RWPE2 (cell line): ENCODE measurements at regions not wholly inside any gene's neighbourhood (a gene's known extent, or its start where the extent isn't known, plus 50 kb on each side); places are given as distances from the start of the nearest gene placed in this dataset.

Source experiments
- ATAC-seq: fragments of 200-7000 bp; cut with Tn5 transposase; 3 replicates; pipeline ENCODE4 v1.9.1; 2021; ENCODE audit warnings: low read depth
- DNase-seq: peaks from one replicate; pipeline ENCODE4 v3.0.0-alpha.2; 2020; ENCODE audit warnings: low spot score
- H3K27ac ChIP-seq: fragments of 450-650 bp; 2 replicates; pipeline ENCODE4 v1.5.1; 2017; ENCODE audit warnings: mild to moderate bottlenecking; ENCODE audit not compliant: poor library complexity, severe bottlenecking
- H3K27me3 ChIP-seq: fragments of 250-450 bp; sonication (Bioruptor Pico); 2 replicates; pipeline ENCODE4 v1.5.1; 2021; ENCODE audit warnings: mild to moderate bottlenecking, moderate library complexity; ENCODE audit not compliant: insufficient read depth, poor library complexity, severe bottlenecking
- H3K36me3 ChIP-seq: fragments of 250-450 bp; sonication (Bioruptor Pico); 2 replicates; pipeline ENCODE4 v1.5.1; 2020; ENCODE audit warnings: low read depth, mild to moderate bottlenecking, moderate library complexity
- H3K4me1 ChIP-seq: fragments of 250-450 bp; sonication (Bioruptor Pico); 2 replicates; pipeline ENCODE4 v1.5.1; 2021; ENCODE audit warnings: mild to moderate bottlenecking, moderate library complexity; ENCODE audit not compliant: insufficient read depth, poor library complexity, severe bottlenecking
- H3K4me3 ChIP-seq: fragments of 250-450 bp; sonication (Bioruptor Pico); 2 replicates; pipeline ENCODE4 v1.5.1; 2021; ENCODE audit warnings: mild to moderate bottlenecking, moderate library complexity; ENCODE audit not compliant: severe bottlenecking
- H3K9me3 ChIP-seq: fragments of 250-450 bp; sonication (Bioruptor Pico); 2 replicates; pipeline ENCODE4 v1.5.1; 2021; ENCODE audit warnings: mild to moderate bottlenecking, moderate library complexity; ENCODE audit not compliant: severe bottlenecking
- TF ChIP-seq, protein P1 (sequence below): fragments of 450-650 bp; IDR thresholded peaks from one replicate; pipeline ENCODE4 v1.5.1; 2017; ENCODE audit warnings: mild to moderate bottlenecking, moderate library complexity; ENCODE audit not compliant: poor library complexity, severe bottlenecking

DNA sequence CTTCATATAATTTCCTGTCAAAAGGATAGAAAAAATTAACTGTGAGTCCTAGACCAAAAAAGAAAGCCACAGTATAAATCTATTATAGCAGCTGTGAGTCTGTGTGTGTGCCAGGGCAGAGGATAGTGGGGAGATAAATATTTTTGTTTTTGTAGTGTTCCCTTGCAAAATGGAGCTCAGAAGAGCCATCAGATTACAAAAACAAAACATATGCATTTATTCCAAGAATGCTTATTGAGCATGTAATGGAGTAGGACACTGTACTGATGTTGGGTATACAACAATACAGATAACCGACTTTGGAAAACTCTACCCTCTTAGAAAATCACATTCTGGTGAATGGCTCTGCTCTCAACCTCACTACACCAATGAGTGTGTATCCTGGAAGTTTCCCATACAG, 111.0 kb downstream of the DMAC1 start:
- no peak for DNase-seq
- Histone ChIP-seq H3K36me3 (no peaks in the 10 kb centered on the region), H3K4me3 (no peak overlapping the region), H3K4me1 (no peaks in the 10 kb centered on the region), H3K9me3 (no peaks in the 10 kb centered on the region), H3K27ac (no peak overlapping the region), H3K27me3 (no peaks in the 10 kb centered on the region)
- TF ChIP-seq, protein P1, sequence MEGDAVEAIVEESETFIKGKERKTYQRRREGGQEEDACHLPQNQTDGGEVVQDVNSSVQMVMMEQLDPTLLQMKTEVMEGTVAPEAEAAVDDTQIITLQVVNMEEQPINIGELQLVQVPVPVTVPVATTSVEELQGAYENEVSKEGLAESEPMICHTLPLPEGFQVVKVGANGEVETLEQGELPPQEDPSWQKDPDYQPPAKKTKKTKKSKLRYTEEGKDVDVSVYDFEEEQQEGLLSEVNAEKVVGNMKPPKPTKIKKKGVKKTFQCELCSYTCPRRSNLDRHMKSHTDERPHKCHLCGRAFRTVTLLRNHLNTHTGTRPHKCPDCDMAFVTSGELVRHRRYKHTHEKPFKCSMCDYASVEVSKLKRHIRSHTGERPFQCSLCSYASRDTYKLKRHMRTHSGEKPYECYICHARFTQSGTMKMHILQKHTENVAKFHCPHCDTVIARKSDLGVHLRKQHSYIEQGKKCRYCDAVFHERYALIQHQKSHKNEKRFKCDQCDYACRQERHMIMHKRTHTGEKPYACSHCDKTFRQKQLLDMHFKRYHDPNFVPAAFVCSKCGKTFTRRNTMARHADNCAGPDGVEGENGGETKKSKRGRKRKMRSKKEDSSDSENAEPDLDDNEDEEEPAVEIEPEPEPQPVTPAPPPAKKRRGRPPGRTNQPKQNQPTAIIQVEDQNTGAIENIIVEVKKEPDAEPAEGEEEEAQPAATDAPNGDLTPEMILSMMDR = no peak
- no peak for ATAC-seq

DNA sequence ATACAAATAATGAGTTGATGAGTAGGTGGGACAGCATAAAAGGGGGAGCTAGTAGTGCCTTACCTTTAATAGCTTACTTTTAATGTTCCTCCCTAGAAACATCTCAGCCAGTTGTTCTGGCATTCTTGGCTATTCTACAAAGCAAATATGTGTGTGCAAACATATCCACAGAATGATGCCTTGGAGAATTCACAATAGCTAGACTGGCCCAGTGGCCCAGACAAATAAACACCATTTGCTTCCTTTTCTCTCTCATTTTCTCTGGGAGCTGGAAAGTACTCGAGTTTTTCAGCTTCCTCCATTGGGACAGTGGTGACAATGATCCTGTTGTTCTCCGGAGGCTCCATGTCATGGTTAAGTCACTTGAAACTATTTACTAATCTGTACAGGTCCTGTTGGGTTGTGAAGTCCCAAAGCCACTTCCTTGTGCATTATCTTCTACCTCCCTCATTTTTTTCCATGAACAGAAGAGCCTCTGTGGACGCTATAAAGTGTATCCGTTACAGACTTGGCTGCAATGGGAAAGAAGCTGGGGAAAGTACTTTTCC, 122.9 kb downstream of the DMAC1 start:
- H3K4me1 ChIP-seq = no peaks in the 10 kb centered on the region
- no peak overlapping the region for H3K27ac ChIP-seq
- TF ChIP-seq, protein P1 = no peak
- H3K36me3 ChIP-seq = no peaks in the 10 kb centered on the region
- ATAC-seq = no peak
- no peaks in the 10 kb centered on the region for H3K27me3 ChIP-seq
- H3K9me3 ChIP-seq = no peaks in the 10 kb centered on the region
- H3K4me3 ChIP-seq = no peak overlapping the region
- no peak for DNase-seq

DNA sequence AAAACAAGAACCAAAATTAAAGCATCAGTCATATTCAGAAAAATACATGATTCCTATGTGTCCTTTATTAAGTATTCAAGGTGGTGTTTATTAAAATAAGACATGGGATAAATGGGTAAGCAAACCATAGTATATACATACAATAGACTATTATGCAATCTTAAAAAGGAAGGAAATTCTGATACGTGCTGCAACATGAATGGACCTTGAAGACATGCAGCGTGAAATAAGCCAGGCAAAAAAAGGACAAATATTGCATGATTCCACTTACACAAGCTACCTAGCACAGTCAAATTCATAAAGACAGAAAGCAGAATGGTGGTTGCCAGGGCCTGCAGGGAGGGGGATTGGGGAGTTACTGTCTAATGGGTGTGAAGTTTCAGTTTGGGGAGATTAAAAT, 127.7 kb downstream of the DMAC1 start:
- no peaks in the 10 kb centered on the region for H3K4me1 ChIP-seq
- no peaks in the 10 kb centered on the region for H3K27me3 ChIP-seq
- no peaks in the 10 kb centered on the region for H3K9me3 ChIP-seq
- TF ChIP-seq, protein P1 = no peak
- no peaks in the 10 kb centered on the region for H3K36me3 ChIP-seq
- DNase-seq (no peak), ATAC-seq (no peak)
- H3K4me3 ChIP-seq = no peak overlapping the region
- no peak overlapping the region for H3K27ac ChIP-seq

DNA sequence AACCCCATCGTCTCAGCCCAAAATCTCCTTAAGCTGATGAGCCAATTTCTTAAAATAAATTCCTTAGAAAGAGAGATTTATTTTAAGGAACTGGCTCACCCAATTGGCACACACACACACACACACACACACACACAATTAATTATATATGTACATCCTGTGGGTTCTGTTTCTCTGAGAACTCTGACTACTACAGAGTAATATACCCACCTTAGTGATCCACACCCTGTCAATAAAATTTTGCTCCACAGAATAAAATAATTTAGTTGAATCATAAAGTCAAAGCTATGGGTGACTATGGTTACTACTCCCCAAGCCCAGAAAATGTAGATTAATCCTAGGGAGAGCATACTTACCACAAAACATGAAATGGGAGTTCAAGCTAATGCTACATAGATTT, 131.0 kb downstream of the DMAC1 start:
- Histone ChIP-seq H3K4me3 (no peak overlapping the region), H3K4me1 (no peaks in the 10 kb centered on the region), H3K27me3 (no peaks in the 10 kb centered on the region), H3K9me3 (no peaks in the 10 kb centered on the region), H3K27ac (no peak overlapping the region), H3K36me3 (no peaks in the 10 kb centered on the region)
- DNase-seq (no peak), ATAC-seq (no peak)
- TF ChIP-seq, protein P1 = no peak

DNA sequence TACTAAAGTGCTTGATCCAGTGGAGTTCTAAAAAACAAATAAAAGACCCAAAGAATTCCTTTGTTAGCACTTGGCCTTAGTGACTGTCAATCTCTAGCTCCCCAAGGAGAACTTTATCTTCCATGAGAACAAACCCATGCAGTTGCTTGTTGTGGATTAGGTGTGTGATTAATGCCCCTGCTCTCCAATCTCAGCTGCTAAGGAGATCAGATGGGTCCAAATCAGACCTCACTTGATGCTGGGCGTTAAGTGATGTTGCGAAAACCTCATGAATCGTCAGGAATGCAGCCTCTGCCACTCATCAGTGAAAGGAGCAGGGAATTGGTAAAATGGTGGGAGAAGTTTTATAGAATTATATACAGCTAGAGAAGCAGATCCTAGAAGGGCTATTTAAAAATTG, 133.7 kb downstream of the DMAC1 start:
- DNase-seq (no peak), ATAC-seq (no peak)
- Histone ChIP-seq H3K4me1 (no peaks in the 10 kb centered on the region), H3K27ac (no peak overlapping the region), H3K4me3 (no peak overlapping the region), H3K9me3 (no peaks in the 10 kb centered on the region), H3K27me3 (no peaks in the 10 kb centered on the region), H3K36me3 (no peaks in the 10 kb centered on the region)
- TF ChIP-seq, protein P1 = no peak
